GM23338 (cell line): ENCODE measurements at regions not wholly inside any gene's neighbourhood (a gene's known extent, or its start where the extent isn't known, plus 50 kb on each side); places are given as distances from the start of the nearest gene placed in this dataset.

Experiments
- ATAC-seq: fragments of 200-7000 bp; cut with Tn5 transposase; 3 replicates; pipeline ENCODE4 v1.9.1; 2020
- DNase-seq: peaks from one replicate; pipeline ENCODE4 v3.0.0-alpha.2; 2015; ENCODE audit warnings: low spot score
- H2AFZ ChIP-seq: fragments of 200-600 bp; sonication (generic); 2 replicates; pipeline ENCODE4 v1.8.0; 2016; ENCODE audit warnings: antibody characterized with exemption, mild to moderate bottlenecking, moderate library complexity
- H3F3A ChIP-seq: fragments of 200-600 bp; sonication (generic); replicated peaks from 2 replicates; pipeline ENCODE4 v1.8.0; 2017; ENCODE audit warnings: antibody characterized with exemption, mixed run types, low read depth
- H3K27ac ChIP-seq: fragments of 200-600 bp; sonication (generic); 2 replicates; pipeline ENCODE4 v1.6.1; 2016; ENCODE audit warnings: low read depth
- H3K27me3 ChIP-seq: fragments of 200-600 bp; sonication (generic); 2 replicates; pipeline ENCODE4 v1.8.0; 2016; ENCODE audit warnings: mild to moderate bottlenecking, mixed run types, moderate library complexity; ENCODE audit not compliant: insufficient read depth
- H3K36me3 ChIP-seq: fragments of 200-600 bp; sonication (generic); 2 replicates; pipeline ENCODE4 v1.8.0; 2016; ENCODE audit warnings: mild to moderate bottlenecking; ENCODE audit not compliant: insufficient read depth
- H3K4me1 ChIP-seq: fragments of 200-600 bp; sonication (generic); 2 replicates; pipeline ENCODE4 v1.8.0; 2016; ENCODE audit warnings: mild to moderate bottlenecking, moderate library complexity; ENCODE audit not compliant: insufficient read depth
- H3K4me2 ChIP-seq: fragments of 200-600 bp; sonication (generic); 2 replicates; pipeline ENCODE4 v1.7.1; 2017; ENCODE audit warnings: mixed run types
- H3K4me3 ChIP-seq: fragments of 200-600 bp; sonication (generic); 2 replicates; pipeline ENCODE4 v1.6.1; 2016; ENCODE audit warnings: mixed run types
- H3K79me2 ChIP-seq: fragments of 200-600 bp; sonication (generic); replicated peaks from 2 replicates; pipeline ENCODE4 v1.8.0; 2017; ENCODE audit warnings: mild to moderate bottlenecking; ENCODE audit not compliant: insufficient read depth
- H3K9me2 ChIP-seq: fragments of 200-600 bp; sonication (generic); 2 replicates; pipeline ENCODE4 v1.8.0; 2017; ENCODE audit not compliant: insufficient read depth
- H4K20me1 ChIP-seq: fragments of 200-600 bp; sonication (generic); replicated peaks from 2 replicates; pipeline ENCODE4 v1.8.0; 2017; ENCODE audit warnings: mild to moderate bottlenecking; ENCODE audit not compliant: insufficient read depth
- H3K27ac Mint-ChIP-seq: 2 replicates; pipeline ENCODE4 v1.8.0; 2020; ENCODE audit warnings: inconsistent platforms, mild to moderate bottlenecking, moderate library complexity, mixed read lengths
- H3K27me3 Mint-ChIP-seq: 3 replicates; pipeline ENCODE4 v1.8.0; 2022; ENCODE audit warnings: low read depth, mild to moderate bottlenecking, moderate library complexity, mixed read lengths, inconsistent platforms; ENCODE audit not compliant: insufficient read depth, poor library complexity
- H3K36me3 Mint-ChIP-seq: 3 replicates; pipeline ENCODE4 v1.8.0; 2021; ENCODE audit warnings: low read depth, mild to moderate bottlenecking, inconsistent platforms, moderate library complexity, mixed read lengths
- H3K4me1 Mint-ChIP-seq: 3 replicates; pipeline ENCODE4 v1.8.0; 2020; ENCODE audit warnings: mild to moderate bottlenecking, inconsistent platforms, mixed read lengths
- H3K4me3 Mint-ChIP-seq: 3 replicates; pipeline ENCODE4 v1.8.0; 2021; ENCODE audit warnings: moderate library complexity, mild to moderate bottlenecking, inconsistent platforms, mixed read lengths
- H3K9me3 Mint-ChIP-seq: 3 replicates; pipeline ENCODE4 v1.8.0; 2020; ENCODE audit warnings: moderate library complexity, mild to moderate bottlenecking, inconsistent platforms, mixed read lengths
- CREB1 ChIP-seq: fragments of 250-450 bp; sonication (Bioruptor Pico); IDR thresholded peaks from 2 replicates; pipeline ENCODE4 v1.5.0; 2020; ENCODE audit warnings: low read depth, mild to moderate bottlenecking, moderate library complexity
- NANOG ChIP-seq: IDR thresholded peaks from 2 replicates; pipeline ENCODE4 v1.6.1; 2016; ENCODE audit warnings: antibody characterized with exemption, borderline replicate concordance
- POLR2AphosphoS5 ChIP-seq: IDR thresholded peaks from 2 replicates; pipeline ENCODE4 v1.6.1; 2016; ENCODE audit warnings: antibody characterized with exemption, low read depth
- STAT1 ChIP-seq: IDR thresholded peaks from one replicate; pipeline ENCODE4 v1.6.1; 2016; ENCODE audit warnings: antibody characterized with exemption; ENCODE audit not compliant: unreplicated experiment
- ZNF114 ChIP-seq: fragments of 250-450 bp; sonication (Bioruptor Pico); IDR thresholded peaks from 2 replicates; pipeline ENCODE4 v1.5.0; 2020; ENCODE audit warnings: mild to moderate bottlenecking, moderate library complexity
- ZNF331 ChIP-seq: fragments of 250-450 bp; sonication (Bioruptor Pico); IDR thresholded peaks from 2 replicates; pipeline ENCODE4 v1.5.0; 2020; ENCODE audit warnings: low read depth, mild to moderate bottlenecking, moderate library complexity
- TF ChIP-seq, protein P1 (sequence below), 2 experiments: fragments of 200-600 bp in 1 of 2; sonication (generic) in 1 of 2; conservative IDR thresholded peaks; 2 replicates each; pipeline versions ENCODE4 v1.5.1 to v1.6.1; 2016 to 2017; ENCODE audit warnings: antibody characterized with exemption in 2 of 2, low read depth in 2 of 2, mild to moderate bottlenecking in 2 of 2, moderate library complexity in 1 of 2
- TF ChIP-seq, protein P2 (sequence below): fragments of 250-450 bp; sonication (Bioruptor Pico); IDR thresholded peaks from 2 replicates; pipeline ENCODE4 v1.5.0; 2020; ENCODE audit warnings: mild to moderate bottlenecking, moderate library complexity

DNA sequence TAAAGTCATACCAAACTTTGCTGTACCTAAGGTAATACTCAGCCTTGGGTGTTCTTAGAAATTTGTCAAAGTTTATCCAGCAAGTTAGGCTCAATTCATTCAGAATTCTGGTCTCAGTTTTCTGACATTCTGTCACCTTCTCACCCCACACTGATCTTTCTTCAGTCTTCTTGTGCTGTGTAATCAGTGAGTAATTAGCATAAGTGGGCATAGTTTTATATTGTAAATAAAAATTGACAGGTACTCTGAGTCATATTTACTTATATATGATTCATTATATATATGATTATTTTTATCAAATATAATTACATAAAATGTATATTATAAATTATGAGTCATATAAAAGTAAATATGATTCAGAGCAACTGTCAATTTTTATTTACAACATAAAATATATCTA, 170.9 kb upstream of the MAGI2 start (continued):
- TF ChIP-seq, protein P1, sequence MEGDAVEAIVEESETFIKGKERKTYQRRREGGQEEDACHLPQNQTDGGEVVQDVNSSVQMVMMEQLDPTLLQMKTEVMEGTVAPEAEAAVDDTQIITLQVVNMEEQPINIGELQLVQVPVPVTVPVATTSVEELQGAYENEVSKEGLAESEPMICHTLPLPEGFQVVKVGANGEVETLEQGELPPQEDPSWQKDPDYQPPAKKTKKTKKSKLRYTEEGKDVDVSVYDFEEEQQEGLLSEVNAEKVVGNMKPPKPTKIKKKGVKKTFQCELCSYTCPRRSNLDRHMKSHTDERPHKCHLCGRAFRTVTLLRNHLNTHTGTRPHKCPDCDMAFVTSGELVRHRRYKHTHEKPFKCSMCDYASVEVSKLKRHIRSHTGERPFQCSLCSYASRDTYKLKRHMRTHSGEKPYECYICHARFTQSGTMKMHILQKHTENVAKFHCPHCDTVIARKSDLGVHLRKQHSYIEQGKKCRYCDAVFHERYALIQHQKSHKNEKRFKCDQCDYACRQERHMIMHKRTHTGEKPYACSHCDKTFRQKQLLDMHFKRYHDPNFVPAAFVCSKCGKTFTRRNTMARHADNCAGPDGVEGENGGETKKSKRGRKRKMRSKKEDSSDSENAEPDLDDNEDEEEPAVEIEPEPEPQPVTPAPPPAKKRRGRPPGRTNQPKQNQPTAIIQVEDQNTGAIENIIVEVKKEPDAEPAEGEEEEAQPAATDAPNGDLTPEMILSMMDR (conservative IDR thresholded peaks at IDR 0.05; ENCODE audit: low read depth in 2 of 2), result no peak
- TF ChIP-seq STAT1 (no peak), POLR2AphosphoS5 (no peak), ZNF331 (CRISPR knock-in tag) (no peak)

DNA sequence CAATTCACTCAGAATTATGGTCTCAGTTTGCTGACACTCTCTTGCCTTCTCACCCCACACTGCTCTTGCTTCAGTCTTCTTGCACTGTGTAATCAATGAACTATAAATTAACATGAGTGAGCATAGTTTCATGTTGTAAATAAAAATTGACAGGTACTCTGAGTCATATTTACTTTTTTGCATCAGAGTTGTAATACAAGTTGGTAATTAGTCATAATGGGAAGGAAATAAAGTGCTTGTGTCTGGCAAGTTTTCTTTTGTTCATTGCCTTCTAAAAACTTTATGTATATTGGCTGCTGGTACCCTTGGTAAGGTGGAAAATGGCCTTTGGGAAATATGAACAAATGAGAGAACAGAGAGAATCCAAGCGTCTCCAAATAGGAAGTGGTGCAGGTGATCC, 169.3 kb upstream of the MAGI2 start:
- Mint-ChIP-seq H3K4me1 (peaks cover 3% of the 10 kb centered on the region; the same call in 1 of the 3 replicates), H3K27me3 (no peaks in the 10 kb centered on the region), H3K36me3 (no peaks in the 10 kb centered on the region), H3K9me3 (no peaks in the 10 kb centered on the region), H3K4me3 (no peak overlapping the region), H3K27ac (no peak overlapping the region)
- H3K27me3 ChIP-seq, result no peaks in the 10 kb centered on the region
- H3K9me2 ChIP-seq, result no peaks in the 10 kb centered on the region
- no peaks in the 10 kb centered on the region for H3K79me2 ChIP-seq
- no peaks in the 10 kb centered on the region for H3F3A ChIP-seq
- DNase-seq, result no peak
- no peak for ATAC-seq
- no peak overlapping the region for H2AFZ ChIP-seq
- no peak overlapping the region for H3K27ac ChIP-seq
- no peaks in the 10 kb centered on the region for H3K36me3 ChIP-seq
- TF ChIP-seq ZNF114 (CRISPR knock-in tag) (no peak), CREB1 (CRISPR knock-in tag) (no peak), NANOG (no peak)
- TF ChIP-seq, protein P2, sequence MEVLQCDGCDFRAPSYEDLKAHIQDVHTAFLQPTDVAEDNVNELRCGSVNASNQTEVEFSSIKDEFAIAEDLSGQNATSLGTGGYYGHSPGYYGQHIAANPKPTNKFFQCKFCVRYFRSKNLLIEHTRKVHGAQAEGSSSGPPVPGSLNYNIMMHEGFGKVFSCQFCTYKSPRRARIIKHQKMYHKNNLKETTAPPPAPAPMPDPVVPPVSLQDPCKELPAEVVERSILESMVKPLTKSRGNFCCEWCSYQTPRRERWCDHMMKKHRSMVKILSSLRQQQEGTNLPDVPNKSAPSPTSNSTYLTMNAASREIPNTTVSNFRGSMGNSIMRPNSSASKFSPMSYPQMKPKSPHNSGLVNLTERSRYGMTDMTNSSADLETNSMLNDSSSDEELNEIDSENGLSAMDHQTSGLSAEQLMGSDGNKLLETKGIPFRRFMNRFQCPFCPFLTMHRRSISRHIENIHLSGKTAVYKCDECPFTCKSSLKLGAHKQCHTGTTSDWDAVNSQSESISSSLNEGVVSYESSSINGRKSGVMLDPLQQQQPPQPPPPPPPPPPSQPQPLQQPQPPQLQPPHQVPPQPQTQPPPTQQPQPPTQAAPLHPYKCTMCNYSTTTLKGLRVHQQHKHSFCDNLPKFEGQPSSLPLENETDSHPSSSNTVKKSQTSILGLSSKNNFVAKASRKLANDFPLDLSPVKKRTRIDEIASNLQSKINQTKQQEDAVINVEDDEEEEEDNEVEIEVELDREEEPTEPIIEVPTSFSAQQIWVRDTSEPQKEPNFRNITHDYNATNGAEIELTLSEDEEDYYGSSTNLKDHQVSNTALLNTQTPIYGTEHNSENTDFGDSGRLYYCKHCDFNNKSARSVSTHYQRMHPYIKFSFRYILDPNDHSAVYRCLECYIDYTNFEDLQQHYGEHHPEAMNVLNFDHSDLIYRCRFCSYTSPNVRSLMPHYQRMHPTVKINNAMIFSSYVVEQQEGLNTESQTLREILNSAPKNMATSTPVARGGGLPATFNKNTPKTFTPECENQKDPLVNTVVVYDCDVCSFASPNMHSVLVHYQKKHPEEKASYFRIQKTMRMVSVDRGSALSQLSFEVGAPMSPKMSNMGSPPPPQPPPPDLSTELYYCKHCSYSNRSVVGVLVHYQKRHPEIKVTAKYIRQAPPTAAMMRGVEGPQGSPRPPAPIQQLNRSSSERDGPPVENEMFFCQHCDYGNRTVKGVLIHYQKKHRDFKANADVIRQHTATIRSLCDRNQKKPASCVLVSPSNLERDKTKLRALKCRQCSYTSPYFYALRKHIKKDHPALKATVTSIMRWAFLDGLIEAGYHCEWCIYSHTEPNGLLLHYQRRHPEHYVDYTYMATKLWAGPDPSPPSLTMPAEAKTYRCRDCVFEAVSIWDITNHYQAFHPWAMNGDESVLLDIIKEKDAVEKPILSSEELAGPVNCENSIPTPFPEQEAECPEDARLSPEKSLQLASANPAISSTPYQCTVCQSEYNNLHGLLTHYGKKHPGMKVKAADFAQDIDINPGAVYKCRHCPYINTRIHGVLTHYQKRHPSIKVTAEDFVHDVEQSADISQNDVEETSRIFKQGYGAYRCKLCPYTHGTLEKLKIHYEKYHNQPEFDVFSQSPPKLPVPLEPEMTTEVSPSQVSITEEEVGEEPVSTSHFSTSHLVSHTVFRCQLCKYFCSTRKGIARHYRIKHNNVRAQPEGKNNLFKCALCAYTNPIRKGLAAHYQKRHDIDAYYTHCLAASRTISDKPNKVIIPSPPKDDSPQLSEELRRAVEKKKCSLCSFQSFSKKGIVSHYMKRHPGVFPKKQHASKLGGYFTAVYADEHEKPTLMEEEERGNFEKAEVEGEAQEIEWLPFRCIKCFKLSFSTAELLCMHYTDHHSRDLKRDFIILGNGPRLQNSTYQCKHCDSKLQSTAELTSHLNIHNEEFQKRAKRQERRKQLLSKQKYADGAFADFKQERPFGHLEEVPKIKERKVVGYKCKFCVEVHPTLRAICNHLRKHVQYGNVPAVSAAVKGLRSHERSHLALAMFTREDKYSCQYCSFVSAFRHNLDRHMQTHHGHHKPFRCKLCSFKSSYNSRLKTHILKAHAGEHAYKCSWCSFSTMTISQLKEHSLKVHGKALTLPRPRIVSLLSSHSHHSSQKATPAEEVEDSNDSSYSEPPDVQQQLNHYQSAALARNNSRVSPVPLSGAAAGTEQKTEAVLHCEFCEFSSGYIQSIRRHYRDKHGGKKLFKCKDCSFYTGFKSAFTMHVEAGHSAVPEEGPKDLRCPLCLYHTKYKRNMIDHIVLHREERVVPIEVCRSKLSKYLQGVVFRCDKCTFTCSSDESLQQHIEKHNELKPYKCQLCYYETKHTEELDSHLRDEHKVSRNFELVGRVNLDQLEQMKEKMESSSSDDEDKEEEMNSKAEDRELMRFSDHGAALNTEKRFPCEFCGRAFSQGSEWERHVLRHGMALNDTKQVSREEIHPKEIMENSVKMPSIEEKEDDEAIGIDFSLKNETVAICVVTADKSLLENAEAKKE (CRISPR knock-in tag), result no peak
- H3K4me1 ChIP-seq, result no peaks in the 10 kb centered on the region
- no peak overlapping the region for H3K4me3 ChIP-seq
- no peaks in the 10 kb centered on the region for H4K20me1 ChIP-seq
- H3K4me2 ChIP-seq, result no peak overlapping the region
